ENCODE measurements at regions not wholly inside any gene's neighbourhood (a gene's known extent, or its start where the extent isn't known, plus 50 kb on each side); places are given as distances from the start of the nearest gene placed in this dataset.

DNA sequence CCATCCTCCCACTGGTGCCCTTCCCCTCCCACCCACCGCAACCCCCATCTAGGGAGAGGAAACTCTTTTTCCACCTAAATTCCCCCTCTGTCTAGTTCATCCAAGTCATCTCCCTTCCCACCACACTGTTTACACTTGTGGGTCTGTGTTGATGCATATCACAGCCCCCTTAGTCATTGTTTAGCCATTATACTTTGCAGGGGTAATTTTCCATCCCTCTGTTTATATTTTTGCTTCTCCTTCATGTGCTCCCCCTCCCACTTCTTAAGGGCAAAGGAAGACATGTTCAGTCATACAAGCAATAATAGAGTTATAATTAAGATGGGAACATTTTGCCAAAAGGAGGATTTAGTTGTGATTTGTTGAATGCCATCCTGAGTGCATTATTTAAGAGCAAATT, 187.8 kb upstream of the TNP1 start (continued):
- TF ChIP-seq, protein P1, sequence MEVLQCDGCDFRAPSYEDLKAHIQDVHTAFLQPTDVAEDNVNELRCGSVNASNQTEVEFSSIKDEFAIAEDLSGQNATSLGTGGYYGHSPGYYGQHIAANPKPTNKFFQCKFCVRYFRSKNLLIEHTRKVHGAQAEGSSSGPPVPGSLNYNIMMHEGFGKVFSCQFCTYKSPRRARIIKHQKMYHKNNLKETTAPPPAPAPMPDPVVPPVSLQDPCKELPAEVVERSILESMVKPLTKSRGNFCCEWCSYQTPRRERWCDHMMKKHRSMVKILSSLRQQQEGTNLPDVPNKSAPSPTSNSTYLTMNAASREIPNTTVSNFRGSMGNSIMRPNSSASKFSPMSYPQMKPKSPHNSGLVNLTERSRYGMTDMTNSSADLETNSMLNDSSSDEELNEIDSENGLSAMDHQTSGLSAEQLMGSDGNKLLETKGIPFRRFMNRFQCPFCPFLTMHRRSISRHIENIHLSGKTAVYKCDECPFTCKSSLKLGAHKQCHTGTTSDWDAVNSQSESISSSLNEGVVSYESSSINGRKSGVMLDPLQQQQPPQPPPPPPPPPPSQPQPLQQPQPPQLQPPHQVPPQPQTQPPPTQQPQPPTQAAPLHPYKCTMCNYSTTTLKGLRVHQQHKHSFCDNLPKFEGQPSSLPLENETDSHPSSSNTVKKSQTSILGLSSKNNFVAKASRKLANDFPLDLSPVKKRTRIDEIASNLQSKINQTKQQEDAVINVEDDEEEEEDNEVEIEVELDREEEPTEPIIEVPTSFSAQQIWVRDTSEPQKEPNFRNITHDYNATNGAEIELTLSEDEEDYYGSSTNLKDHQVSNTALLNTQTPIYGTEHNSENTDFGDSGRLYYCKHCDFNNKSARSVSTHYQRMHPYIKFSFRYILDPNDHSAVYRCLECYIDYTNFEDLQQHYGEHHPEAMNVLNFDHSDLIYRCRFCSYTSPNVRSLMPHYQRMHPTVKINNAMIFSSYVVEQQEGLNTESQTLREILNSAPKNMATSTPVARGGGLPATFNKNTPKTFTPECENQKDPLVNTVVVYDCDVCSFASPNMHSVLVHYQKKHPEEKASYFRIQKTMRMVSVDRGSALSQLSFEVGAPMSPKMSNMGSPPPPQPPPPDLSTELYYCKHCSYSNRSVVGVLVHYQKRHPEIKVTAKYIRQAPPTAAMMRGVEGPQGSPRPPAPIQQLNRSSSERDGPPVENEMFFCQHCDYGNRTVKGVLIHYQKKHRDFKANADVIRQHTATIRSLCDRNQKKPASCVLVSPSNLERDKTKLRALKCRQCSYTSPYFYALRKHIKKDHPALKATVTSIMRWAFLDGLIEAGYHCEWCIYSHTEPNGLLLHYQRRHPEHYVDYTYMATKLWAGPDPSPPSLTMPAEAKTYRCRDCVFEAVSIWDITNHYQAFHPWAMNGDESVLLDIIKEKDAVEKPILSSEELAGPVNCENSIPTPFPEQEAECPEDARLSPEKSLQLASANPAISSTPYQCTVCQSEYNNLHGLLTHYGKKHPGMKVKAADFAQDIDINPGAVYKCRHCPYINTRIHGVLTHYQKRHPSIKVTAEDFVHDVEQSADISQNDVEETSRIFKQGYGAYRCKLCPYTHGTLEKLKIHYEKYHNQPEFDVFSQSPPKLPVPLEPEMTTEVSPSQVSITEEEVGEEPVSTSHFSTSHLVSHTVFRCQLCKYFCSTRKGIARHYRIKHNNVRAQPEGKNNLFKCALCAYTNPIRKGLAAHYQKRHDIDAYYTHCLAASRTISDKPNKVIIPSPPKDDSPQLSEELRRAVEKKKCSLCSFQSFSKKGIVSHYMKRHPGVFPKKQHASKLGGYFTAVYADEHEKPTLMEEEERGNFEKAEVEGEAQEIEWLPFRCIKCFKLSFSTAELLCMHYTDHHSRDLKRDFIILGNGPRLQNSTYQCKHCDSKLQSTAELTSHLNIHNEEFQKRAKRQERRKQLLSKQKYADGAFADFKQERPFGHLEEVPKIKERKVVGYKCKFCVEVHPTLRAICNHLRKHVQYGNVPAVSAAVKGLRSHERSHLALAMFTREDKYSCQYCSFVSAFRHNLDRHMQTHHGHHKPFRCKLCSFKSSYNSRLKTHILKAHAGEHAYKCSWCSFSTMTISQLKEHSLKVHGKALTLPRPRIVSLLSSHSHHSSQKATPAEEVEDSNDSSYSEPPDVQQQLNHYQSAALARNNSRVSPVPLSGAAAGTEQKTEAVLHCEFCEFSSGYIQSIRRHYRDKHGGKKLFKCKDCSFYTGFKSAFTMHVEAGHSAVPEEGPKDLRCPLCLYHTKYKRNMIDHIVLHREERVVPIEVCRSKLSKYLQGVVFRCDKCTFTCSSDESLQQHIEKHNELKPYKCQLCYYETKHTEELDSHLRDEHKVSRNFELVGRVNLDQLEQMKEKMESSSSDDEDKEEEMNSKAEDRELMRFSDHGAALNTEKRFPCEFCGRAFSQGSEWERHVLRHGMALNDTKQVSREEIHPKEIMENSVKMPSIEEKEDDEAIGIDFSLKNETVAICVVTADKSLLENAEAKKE (CRISPR knock-in tag; IDR thresholded peaks at IDR 0.05), result no peak

DNA sequence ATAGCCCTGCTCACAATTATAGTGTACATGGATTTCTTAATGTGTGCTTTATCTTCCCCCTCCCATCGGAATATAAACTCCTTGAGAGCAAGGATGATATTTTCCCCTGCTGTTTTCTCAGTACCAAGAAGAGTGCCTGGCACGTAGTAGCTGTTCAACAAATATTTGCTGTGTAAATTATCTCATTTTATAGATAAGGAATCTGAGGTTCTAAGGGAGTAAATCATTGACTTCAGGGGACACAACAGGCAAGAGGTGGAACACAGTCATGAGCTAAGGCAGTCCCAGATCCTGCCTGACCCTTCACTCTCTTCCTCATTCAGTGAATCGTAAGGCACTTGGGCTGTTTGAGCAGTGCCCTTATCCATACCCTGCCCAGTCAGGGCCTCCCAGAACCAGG, 187.3 kb upstream of the TNP1 start:
- H3K4me3 Mint-ChIP-seq, result no peak overlapping the region
- no peak overlapping the region for H3K4me2 ChIP-seq
- TF ChIP-seq NANOG (IDR thresholded peaks at IDR 0.05; ENCODE audit: borderline replicate concordance) (no peak), JUNB (IDR thresholded peaks at IDR 0.05; ENCODE audit: unreplicated experiment) (no peak), EZH2 (IDR thresholded peaks at IDR 0.05; ENCODE audit: low read depth, unreplicated experiment) (no peak), STAT1 (IDR thresholded peaks at IDR 0.05; ENCODE audit: unreplicated experiment) (no peak), ZNF114 (CRISPR knock-in tag; IDR thresholded peaks at IDR 0.05) (no peak), ZNF331 (CRISPR knock-in tag; IDR thresholded peaks at IDR 0.05; ENCODE audit: low read depth) (no peak)
- TF ChIP-seq, protein P2, sequence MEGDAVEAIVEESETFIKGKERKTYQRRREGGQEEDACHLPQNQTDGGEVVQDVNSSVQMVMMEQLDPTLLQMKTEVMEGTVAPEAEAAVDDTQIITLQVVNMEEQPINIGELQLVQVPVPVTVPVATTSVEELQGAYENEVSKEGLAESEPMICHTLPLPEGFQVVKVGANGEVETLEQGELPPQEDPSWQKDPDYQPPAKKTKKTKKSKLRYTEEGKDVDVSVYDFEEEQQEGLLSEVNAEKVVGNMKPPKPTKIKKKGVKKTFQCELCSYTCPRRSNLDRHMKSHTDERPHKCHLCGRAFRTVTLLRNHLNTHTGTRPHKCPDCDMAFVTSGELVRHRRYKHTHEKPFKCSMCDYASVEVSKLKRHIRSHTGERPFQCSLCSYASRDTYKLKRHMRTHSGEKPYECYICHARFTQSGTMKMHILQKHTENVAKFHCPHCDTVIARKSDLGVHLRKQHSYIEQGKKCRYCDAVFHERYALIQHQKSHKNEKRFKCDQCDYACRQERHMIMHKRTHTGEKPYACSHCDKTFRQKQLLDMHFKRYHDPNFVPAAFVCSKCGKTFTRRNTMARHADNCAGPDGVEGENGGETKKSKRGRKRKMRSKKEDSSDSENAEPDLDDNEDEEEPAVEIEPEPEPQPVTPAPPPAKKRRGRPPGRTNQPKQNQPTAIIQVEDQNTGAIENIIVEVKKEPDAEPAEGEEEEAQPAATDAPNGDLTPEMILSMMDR (conservative IDR thresholded peaks at IDR 0.05; ENCODE audit: low read depth in 2 of 2), result no peak
- TF ChIP-seq, protein P1 (CRISPR knock-in tag; IDR thresholded peaks at IDR 0.05), result no peak

More for the DNA sequence above, 187.3 kb upstream of the TNP1 start:
- Histone ChIP-seq H3K36me3 (ENCODE audit: insufficient read depth) (no peaks in the 10 kb centered on the region), H3K4me1 (ENCODE audit: insufficient read depth) (no peaks in the 10 kb centered on the region), H3K4me3 (no peak overlapping the region), H3F3A (replicated peaks; ENCODE audit: low read depth) (no peaks in the 10 kb centered on the region), H3K27ac (ENCODE audit: low read depth) (no peak overlapping the region), H3K79me2 (replicated peaks; ENCODE audit: insufficient read depth) (no peaks in the 10 kb centered on the region), H3K9me2 (ENCODE audit: insufficient read depth) (peaks cover 7% of the 10 kb centered on the region; the same call in 1 of the 2 replicates), H4K20me1 (replicated peaks; ENCODE audit: insufficient read depth) (no peaks in the 10 kb centered on the region), H3K27me3 (ENCODE audit: insufficient read depth) (no peaks in the 10 kb centered on the region), H2AFZ (no peak overlapping the region)
- no peaks in the 10 kb centered on the region for H3K9me3 Mint-ChIP-seq
- H3K4me1 Mint-ChIP-seq, result peaks cover 9% of the 10 kb centered on the region
- H3K27me3 Mint-ChIP-seq (ENCODE audit: insufficient read depth, low read depth, poor library complexity), result no peaks in the 10 kb centered on the region
- H3K27ac Mint-ChIP-seq, result no peak overlapping the region
- ATAC-seq (no peak), DNase-seq (ENCODE audit: low spot score) (no peak)
- no peaks in the 10 kb centered on the region for H3K36me3 Mint-ChIP-seq (ENCODE audit: low read depth)
